CD14-positive monocyte (primary cell): ENCODE measurements at regions not wholly inside any gene's neighbourhood (a gene's known extent, or its start where the extent isn't known, plus 50 kb on each side); places are given as distances from the start of the nearest gene placed in this dataset.
"Not testable (repeated sequence)": the region's sequence is repeated elsewhere in the genome, so short reads cannot be mapped to it uniquely, and the experiment has no call there.

Source experiments
- DNase-seq, 3 donors: peaks; one replicate each; pipeline ENCODE4 v3.0.0-alpha.2; 2011 to 2022
- H2AFZ ChIP-seq: 2 replicates; pipeline ENCODE4 v1.6.0; 2012; ENCODE audit warnings: mild to moderate bottlenecking, low read depth, low read length, inconsistent platforms; ENCODE audit not compliant: insufficient read depth, poor library complexity, severe bottlenecking
- H3K27ac ChIP-seq, 2 donors: 1 replicate in 1 of 2; 2 replicates in 1 of 2; pipeline ENCODE4 v1.5.1; 2012 to 2013; ENCODE audit warnings: low read length in 2 of 2, control low read depth in 1 of 2, inconsistent platforms in 1 of 2, low read depth in 1 of 2, mild to moderate bottlenecking in 1 of 2
- H3K27me3 ChIP-seq, 2 donors: one replicate each; pipeline versions ENCODE4 v1.6.0 to v1.6.1; 2011 to 2013; ENCODE audit warnings: low read length in 2 of 2; ENCODE audit not compliant: control insufficient read depth in 2 of 2, insufficient read depth in 2 of 2
- H3K36me3 ChIP-seq, 2 donors: replicated peaks in 1 of 2; 1 replicate in 1 of 2; 2 replicates in 1 of 2; pipeline versions ENCODE4 v1.5.1 to v1.6.1; 2012 to 2013; ENCODE audit warnings: low read length in 2 of 2, control low read depth in 1 of 2, inconsistent platforms in 1 of 2, mild to moderate bottlenecking in 1 of 2; ENCODE audit not compliant: insufficient read depth in 2 of 2, control insufficient read depth in 1 of 2
- H3K4me1 ChIP-seq, 2 donors: 1 replicate in 1 of 2; 2 replicates in 1 of 2; pipeline versions ENCODE4 v1.5.1 to v1.6.1; 2012 to 2013; ENCODE audit warnings: low read length in 2 of 2, control low read depth in 1 of 2, inconsistent platforms in 1 of 2, mild to moderate bottlenecking in 1 of 2, moderate library complexity in 1 of 2; ENCODE audit not compliant: insufficient read depth in 2 of 2, control insufficient read depth in 1 of 2
- H3K4me2 ChIP-seq: replicated peaks from 2 replicates; pipeline ENCODE3; 2012; ENCODE audit warnings: low read length, moderate library complexity, mild to moderate bottlenecking; ENCODE audit not compliant: poor library complexity, severe bottlenecking; ENCODE audit errors: extremely low read depth
- H3K4me3 ChIP-seq, 3 experiments: fragments of 200-600 bp in 1 of 3; sonication (generic) in 1 of 3; replicated peaks in 1 of 3; 1 replicate in 2 of 3; 2 replicates in 1 of 3; pipeline ENCODE4 v1.5.1; 2011 to 2013; ENCODE audit warnings: low read length in 3 of 3, mild to moderate bottlenecking in 3 of 3, control low read depth in 2 of 3, low read depth in 2 of 3, inconsistent platforms in 1 of 3, moderate library complexity in 1 of 3
- H3K79me2 ChIP-seq: 2 replicates; pipeline ENCODE4 v1.6.0; 2012; ENCODE audit warnings: mild to moderate bottlenecking, control low read depth, inconsistent platforms, low read length, moderate library complexity; ENCODE audit not compliant: insufficient read depth
- H3K9ac ChIP-seq: 2 replicates; pipeline ENCODE4 v1.6.0; 2017; ENCODE audit warnings: low read length, mild to moderate bottlenecking; ENCODE audit not compliant: insufficient read depth, poor library complexity, severe bottlenecking
- H3K9me3 ChIP-seq, 2 donors: replicated peaks in 1 of 2; 1 replicate in 1 of 2; 2 replicates in 1 of 2; pipeline versions ENCODE4 v1.5.1 to v1.6.1; 2012 to 2013; ENCODE audit warnings: low read length in 2 of 2, control low read depth in 1 of 2; ENCODE audit not compliant: control insufficient read depth in 1 of 2, insufficient read depth in 1 of 2
- H4K20me1 ChIP-seq: 2 replicates; pipeline ENCODE4 v1.6.0; 2012; ENCODE audit warnings: mild to moderate bottlenecking, low read length, control low read depth, moderate library complexity; ENCODE audit not compliant: insufficient read depth
- H3K27ac Mint-ChIP-seq, 7 donors: one replicate each; pipeline ENCODE4 v1.8.0; 2020; ENCODE audit warnings: mild to moderate bottlenecking in 7 of 7, mixed read lengths in 7 of 7, moderate library complexity in 6 of 7, inconsistent platforms in 2 of 7
- H3K27me3 Mint-ChIP-seq, 3 donors: one replicate each; pipeline ENCODE4 v1.8.0; 2021 to 2022; ENCODE audit warnings: low read depth in 3 of 3, mild to moderate bottlenecking in 3 of 3, mixed read lengths in 3 of 3, moderate library complexity in 3 of 3, inconsistent platforms in 1 of 3
- H3K36me3 Mint-ChIP-seq, 2 donors: one replicate each; pipeline ENCODE4 v1.8.0; 2020; ENCODE audit warnings: mixed read lengths in 2 of 2, inconsistent platforms in 1 of 2, mild to moderate bottlenecking in 1 of 2
- H3K4me1 Mint-ChIP-seq: one replicate; pipeline ENCODE4 v1.8.0; 2020; ENCODE audit warnings: mild to moderate bottlenecking, mixed read lengths
- H3K4me3 Mint-ChIP-seq, 2 donors: one replicate each; pipeline ENCODE4 v1.8.0; 2020; ENCODE audit warnings: mild to moderate bottlenecking in 2 of 2, mixed read lengths in 2 of 2, moderate library complexity in 1 of 2
- H3K9me3 Mint-ChIP-seq, 7 donors: one replicate each; pipeline ENCODE4 v1.8.0; 2020 to 2022; ENCODE audit warnings: mixed read lengths in 7 of 7, mild to moderate bottlenecking in 6 of 7, moderate library complexity in 6 of 7, inconsistent platforms in 2 of 7
- CTCF ChIP-seq: fragments of 200-600 bp; IDR thresholded peaks from one replicate; pipeline ENCODE4 v1.8.0; 2022; ENCODE audit warnings: antibody characterized with exemption, mild to moderate bottlenecking
- WGBS: methylation state at CpG from one replicate; pipeline ENCODE4 v1.1.5; 2013; ENCODE audit warnings: missing lambda C conversion rate; ENCODE audit not compliant: insufficient coverage; 5-methylcytosine and 5-hydroxymethylcytosine counted together
- intact Hi-C, 2 donors: fragments of 100-400 bp; cut with micrococcal nuclease; formaldehyde crosslinking; loops; one replicate each; pipeline versions ENCODE4 v1.15.0 to v1.15.1; 2023

DNA sequence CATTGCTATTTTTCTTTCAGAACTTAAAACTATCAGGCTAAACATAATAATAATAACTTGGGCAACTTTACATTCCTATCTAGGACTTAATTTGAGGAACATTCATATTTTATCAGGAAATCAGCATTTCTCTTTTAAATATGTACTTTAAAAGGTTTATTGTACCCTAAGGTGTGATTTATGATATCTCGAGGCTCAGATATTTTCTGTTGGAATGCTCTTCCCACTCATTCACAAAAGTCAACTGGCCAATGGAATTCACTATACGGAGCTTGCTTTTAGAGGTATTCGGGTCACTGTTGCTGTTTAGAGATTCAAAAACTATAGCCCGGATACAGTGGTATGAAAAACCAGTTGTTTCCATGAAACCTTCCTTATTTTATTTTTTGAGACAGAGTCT lies 328.3 kb downstream of the GBA3 start:
- Histone ChIP-seq H3K4me1 (no peaks in the 10 kb centered on the region), H3K27me3 (no peaks in the 10 kb centered on the region), H3K79me2 (no peaks in the 10 kb centered on the region), H2AFZ (no peak overlapping the region), H4K20me1 (no peaks in the 10 kb centered on the region), H3K36me3 (no peaks in the 10 kb centered on the region), H3K4me2 (no peak overlapping the region), H3K9ac (no peak overlapping the region), H3K9me3 (no peaks in the 10 kb centered on the region), H3K27ac (no peak overlapping the region), H3K4me3 (no peak overlapping the region)
- WGBS = 100% methylated on average over 1 of the region's 4 CpGs
- Mint-ChIP-seq H3K4me1 (no peaks in the 10 kb centered on the region), H3K9me3 (peaks cover 0 to 5% (median 3%) of the 10 kb centered on the region in 7 donors), H3K27ac (no peak overlapping the region), H3K27me3 (no peaks in the 10 kb centered on the region), H3K4me3 (no peak overlapping the region), H3K36me3 (no peaks in the 10 kb centered on the region)
- no peak for DNase-seq
- intact Hi-C loops = no loop called here
- TF ChIP-seq CTCF = no peak

- H3K9me3 ChIP-seq, H3K4me1 Mint-ChIP-seq, H3K27me3 Mint-ChIP-seq, H3K4me3 ChIP-seq, H3K4me1 ChIP-seq, H3K27ac ChIP-seq, H4K20me1 ChIP-seq, H3K9me3 Mint-ChIP-seq, H3K36me3 Mint-ChIP-seq, H3K27me3 ChIP-seq, H3K9ac ChIP-seq, H2AFZ ChIP-seq, H3K27ac Mint-ChIP-seq, DNase-seq, H3K36me3 ChIP-seq, intact Hi-C loops, H3K4me3 Mint-ChIP-seq, H3K79me2 ChIP-seq, H3K4me2 ChIP-seq: not testable (repeated sequence)
- WGBS = 70% methylated on average over 2 of the region's 4 CpGs
These were observed 327.7 kb downstream of the GBA3 start for GRCh38 chr4:23020399-23020798.
